ENCODE measurements at regions not wholly inside any gene's neighbourhood (a gene's known extent, or its start where the extent isn't known, plus 50 kb on each side); places are given as distances from the start of the nearest gene placed in this dataset.

- H3K9ac ChIP-seq (ENCODE audit: low read depth, low read length), result no peak overlapping the region
- no peak overlapping the region for H3K27ac ChIP-seq (ENCODE audit: low read length)
- no peaks in the 10 kb centered on the region for H3K27me3 ChIP-seq (ENCODE audit: insufficient read depth, low read length, poor library complexity)
- H4K20me1 ChIP-seq (ENCODE audit: insufficient read depth, low read length), result no peaks in the 10 kb centered on the region
- no peak overlapping the region for H3K4me3 ChIP-seq (ENCODE audit: low read depth in 1 of 2, low read length in 2 of 2)
- DNase-seq, result peak; percentile 76
- H2AFZ ChIP-seq (ENCODE audit: low read depth, low read length), result no peak overlapping the region
- no peak overlapping the region for H3K4me2 ChIP-seq (ENCODE audit: insufficient read depth, low read length)
- H3K9me3 ChIP-seq (ENCODE audit: insufficient read depth, low read length, severe bottlenecking), result no peaks in the 10 kb centered on the region
- peak; percentile 91 for ATAC-seq (ENCODE audit: insufficient read depth, low read depth)
- no peaks in the 10 kb centered on the region for H3K79me2 ChIP-seq (ENCODE audit: insufficient read depth, low read length)
- TF ChIP-seq CTCF (IDR thresholded peaks at IDR 0.05; ENCODE audit: borderline replicate concordance, extremely low read depth, low read length, poor library complexity, severe bottlenecking) (peak; percentile 92), EZH2 (IDR thresholded peaks at IDR 0.05; ENCODE audit: borderline replicate concordance, low read depth, low read length, severe bottlenecking) (no peak)
- H3K4me1 ChIP-seq (ENCODE audit: insufficient read depth, low read length), result no peaks in the 10 kb centered on the region
- no peaks in the 10 kb centered on the region for H3K36me3 ChIP-seq (ENCODE audit: insufficient read depth, low read length)
Measured at GRCh38 chr5:159515909-159516415, 185.7 kb upstream of the IL12B start.

- ATAC-seq (ENCODE audit: insufficient read depth, low read depth), result no peak
- TF ChIP-seq CTCF (IDR thresholded peaks at IDR 0.05; ENCODE audit: borderline replicate concordance, extremely low read depth, low read length, poor library complexity, severe bottlenecking) (no peak), EZH2 (IDR thresholded peaks at IDR 0.05; ENCODE audit: borderline replicate concordance, low read depth, low read length, severe bottlenecking) (no peak)
- Histone ChIP-seq H2AFZ (ENCODE audit: low read depth, low read length) (no peak overlapping the region), H3K4me3 (ENCODE audit: low read depth in 1 of 2, low read length in 2 of 2) (no peak overlapping the region), H3K9me3 (ENCODE audit: insufficient read depth, low read length, severe bottlenecking) (no peaks in the 10 kb centered on the region), H3K36me3 (ENCODE audit: insufficient read depth, low read length) (no peaks in the 10 kb centered on the region), H3K27me3 (ENCODE audit: insufficient read depth, low read length, poor library complexity) (no peaks in the 10 kb centered on the region), H3K9ac (ENCODE audit: low read depth, low read length) (no peak overlapping the region), H4K20me1 (ENCODE audit: insufficient read depth, low read length) (no peaks in the 10 kb centered on the region), H3K79me2 (ENCODE audit: insufficient read depth, low read length) (no peaks in the 10 kb centered on the region), H3K4me1 (ENCODE audit: insufficient read depth, low read length) (no peaks in the 10 kb centered on the region), H3K27ac (ENCODE audit: low read length) (no peak overlapping the region), H3K4me2 (ENCODE audit: insufficient read depth, low read length) (no peak overlapping the region)
- DNase-seq, result no peak
Measured at GRCh38 chr5:159518371-159518770, 188.1 kb upstream of the IL12B start.

- no peaks in the 10 kb centered on the region for H3K79me2 ChIP-seq (ENCODE audit: insufficient read depth, low read length)
- H3K9ac ChIP-seq (ENCODE audit: low read depth, low read length), result no peak overlapping the region
- no peak overlapping the region for H2AFZ ChIP-seq (ENCODE audit: low read depth, low read length)
Measured at GRCh38 chr5:159519365-159519764, 189.1 kb upstream of the IL12B start.

More at GRCh38 chr5:159519365-159519764, 189.1 kb upstream of the IL12B start:
- H3K9me3 ChIP-seq (ENCODE audit: insufficient read depth, low read length, severe bottlenecking), result no peaks in the 10 kb centered on the region
- H4K20me1 ChIP-seq (ENCODE audit: insufficient read depth, low read length), result no peaks in the 10 kb centered on the region
- no peaks in the 10 kb centered on the region for H3K36me3 ChIP-seq (ENCODE audit: insufficient read depth, low read length)
- ATAC-seq (ENCODE audit: insufficient read depth, low read depth) (no peak), DNase-seq (no peak)
- no peak for TF ChIP-seq CTCF (IDR thresholded peaks at IDR 0.05; ENCODE audit: borderline replicate concordance, extremely low read depth, low read length, poor library complexity, severe bottlenecking)
- no peak for TF ChIP-seq EZH2 (IDR thresholded peaks at IDR 0.05; ENCODE audit: borderline replicate concordance, low read depth, low read length, severe bottlenecking)
- no peaks in the 10 kb centered on the region for H3K4me1 ChIP-seq (ENCODE audit: insufficient read depth, low read length)
- no peak overlapping the region for H3K4me3 ChIP-seq (ENCODE audit: low read depth in 1 of 2, low read length in 2 of 2)
- no peak overlapping the region for H3K4me2 ChIP-seq (ENCODE audit: insufficient read depth, low read length)
- H3K27ac ChIP-seq (ENCODE audit: low read length), result no peak overlapping the region
- H3K27me3 ChIP-seq (ENCODE audit: insufficient read depth, low read length, poor library complexity), result no peaks in the 10 kb centered on the region
